GM23338 (cell line): ENCODE measurements at regions not wholly inside any gene's neighbourhood (a gene's known extent, or its start where the extent isn't known, plus 50 kb on each side); places are given as distances from the start of the nearest gene placed in this dataset.

Experiments used
- ATAC-seq: fragments of 200-7000 bp; cut with Tn5 transposase; 3 replicates; pipeline ENCODE4 v1.9.1; 2020
- DNase-seq: peaks from one replicate; pipeline ENCODE4 v3.0.0-alpha.2; 2015; ENCODE audit warnings: low spot score
- H2AFZ ChIP-seq: fragments of 200-600 bp; sonication (generic); 2 replicates; pipeline ENCODE4 v1.8.0; 2016; ENCODE audit warnings: antibody characterized with exemption, mild to moderate bottlenecking, moderate library complexity
- H3F3A ChIP-seq: fragments of 200-600 bp; sonication (generic); replicated peaks from 2 replicates; pipeline ENCODE4 v1.8.0; 2017; ENCODE audit warnings: antibody characterized with exemption, mixed run types, low read depth
- H3K27ac ChIP-seq: fragments of 200-600 bp; sonication (generic); 2 replicates; pipeline ENCODE4 v1.6.1; 2016; ENCODE audit warnings: low read depth
- H3K27me3 ChIP-seq: fragments of 200-600 bp; sonication (generic); 2 replicates; pipeline ENCODE4 v1.8.0; 2016; ENCODE audit warnings: mild to moderate bottlenecking, mixed run types, moderate library complexity; ENCODE audit not compliant: insufficient read depth
- H3K36me3 ChIP-seq: fragments of 200-600 bp; sonication (generic); 2 replicates; pipeline ENCODE4 v1.8.0; 2016; ENCODE audit warnings: mild to moderate bottlenecking; ENCODE audit not compliant: insufficient read depth
- H3K4me1 ChIP-seq: fragments of 200-600 bp; sonication (generic); 2 replicates; pipeline ENCODE4 v1.8.0; 2016; ENCODE audit warnings: mild to moderate bottlenecking, moderate library complexity; ENCODE audit not compliant: insufficient read depth
- H3K4me2 ChIP-seq: fragments of 200-600 bp; sonication (generic); 2 replicates; pipeline ENCODE4 v1.7.1; 2017; ENCODE audit warnings: mixed run types
- H3K4me3 ChIP-seq: fragments of 200-600 bp; sonication (generic); 2 replicates; pipeline ENCODE4 v1.6.1; 2016; ENCODE audit warnings: mixed run types
- H3K79me2 ChIP-seq: fragments of 200-600 bp; sonication (generic); replicated peaks from 2 replicates; pipeline ENCODE4 v1.8.0; 2017; ENCODE audit warnings: mild to moderate bottlenecking; ENCODE audit not compliant: insufficient read depth
- H3K9me2 ChIP-seq: fragments of 200-600 bp; sonication (generic); 2 replicates; pipeline ENCODE4 v1.8.0; 2017; ENCODE audit not compliant: insufficient read depth
- H4K20me1 ChIP-seq: fragments of 200-600 bp; sonication (generic); replicated peaks from 2 replicates; pipeline ENCODE4 v1.8.0; 2017; ENCODE audit warnings: mild to moderate bottlenecking; ENCODE audit not compliant: insufficient read depth
- H3K27ac Mint-ChIP-seq: 2 replicates; pipeline ENCODE4 v1.8.0; 2020; ENCODE audit warnings: inconsistent platforms, mild to moderate bottlenecking, moderate library complexity, mixed read lengths
- H3K27me3 Mint-ChIP-seq: 3 replicates; pipeline ENCODE4 v1.8.0; 2022; ENCODE audit warnings: low read depth, mild to moderate bottlenecking, moderate library complexity, mixed read lengths, inconsistent platforms; ENCODE audit not compliant: insufficient read depth, poor library complexity
- H3K36me3 Mint-ChIP-seq: 3 replicates; pipeline ENCODE4 v1.8.0; 2021; ENCODE audit warnings: low read depth, mild to moderate bottlenecking, inconsistent platforms, moderate library complexity, mixed read lengths
- H3K4me1 Mint-ChIP-seq: 3 replicates; pipeline ENCODE4 v1.8.0; 2020; ENCODE audit warnings: mild to moderate bottlenecking, inconsistent platforms, mixed read lengths
- H3K4me3 Mint-ChIP-seq: 3 replicates; pipeline ENCODE4 v1.8.0; 2021; ENCODE audit warnings: moderate library complexity, mild to moderate bottlenecking, inconsistent platforms, mixed read lengths
- H3K9me3 Mint-ChIP-seq: 3 replicates; pipeline ENCODE4 v1.8.0; 2020; ENCODE audit warnings: moderate library complexity, mild to moderate bottlenecking, inconsistent platforms, mixed read lengths
- CTCF ChIP-seq, 2 experiments: fragments of 200-600 bp in 1 of 2; sonication (generic) in 1 of 2; conservative IDR thresholded peaks; 2 replicates each; pipeline versions ENCODE4 v1.5.1 to v1.6.1; 2016 to 2017; ENCODE audit warnings: antibody characterized with exemption in 2 of 2, low read depth in 2 of 2, mild to moderate bottlenecking in 2 of 2, moderate library complexity in 1 of 2
- ETS1 ChIP-seq: IDR thresholded peaks from 2 replicates; pipeline ENCODE4 v1.6.1; 2016; ENCODE audit warnings: antibody characterized with exemption
- EZH2 ChIP-seq: fragments of 200-600 bp; sonication (generic); IDR thresholded peaks from one replicate; pipeline ENCODE4 v1.8.0; 2017; ENCODE audit warnings: antibody characterized with exemption, mild to moderate bottlenecking, low read depth; ENCODE audit not compliant: unreplicated experiment
- NANOG ChIP-seq: IDR thresholded peaks from 2 replicates; pipeline ENCODE4 v1.6.1; 2016; ENCODE audit warnings: antibody characterized with exemption, borderline replicate concordance
- POLR2AphosphoS5 ChIP-seq: IDR thresholded peaks from 2 replicates; pipeline ENCODE4 v1.6.1; 2016; ENCODE audit warnings: antibody characterized with exemption, low read depth
- REST ChIP-seq: IDR thresholded peaks from one replicate; pipeline ENCODE4 v1.6.1; 2018; ENCODE audit warnings: antibody characterized with exemption; ENCODE audit not compliant: unreplicated experiment
- ZNF114 ChIP-seq: fragments of 250-450 bp; sonication (Bioruptor Pico); IDR thresholded peaks from 2 replicates; pipeline ENCODE4 v1.5.0; 2020; ENCODE audit warnings: mild to moderate bottlenecking, moderate library complexity
- ZNF331 ChIP-seq: fragments of 250-450 bp; sonication (Bioruptor Pico); IDR thresholded peaks from 2 replicates; pipeline ENCODE4 v1.5.0; 2020; ENCODE audit warnings: low read depth, mild to moderate bottlenecking, moderate library complexity
- ZNF462 ChIP-seq: fragments of 250-450 bp; sonication (Bioruptor Pico); IDR thresholded peaks from 2 replicates; pipeline ENCODE4 v1.5.0; 2020; ENCODE audit warnings: mild to moderate bottlenecking, moderate library complexity

- TF ChIP-seq ZNF462 (CRISPR knock-in tag) (no peak), ZNF331 (CRISPR knock-in tag) (no peak), EZH2 (no peak), REST (no peak), NANOG (no peak)
Measured at GRCh38 chr18:68461481-68462018, 253.4 kb downstream of the TMX3 start (continued).

GRCh38 chr18:68459968-68460367 lies 254.9 kb downstream of the TMX3 start:
- no peak overlapping the region for H3K27ac ChIP-seq
- H3K36me3 ChIP-seq: no peaks in the 10 kb centered on the region
- H3K4me3 Mint-ChIP-seq: no peak overlapping the region
- no peaks in the 10 kb centered on the region for H3K79me2 ChIP-seq
- no peak overlapping the region for H3K27ac Mint-ChIP-seq
- H3K4me1 Mint-ChIP-seq: 0 out of 3 replicates have a peak, but pooled peaks cover 2% of the 10 kb centered on the region
- H3K27me3 Mint-ChIP-seq: no peaks in the 10 kb centered on the region
- H3K27me3 ChIP-seq: no peaks in the 10 kb centered on the region
- no peak overlapping the region for H3K4me3 ChIP-seq
- H3F3A ChIP-seq: no peaks in the 10 kb centered on the region
- DNase-seq (no peak), ATAC-seq (no peak)
- H4K20me1 ChIP-seq: no peaks in the 10 kb centered on the region
- H3K36me3 Mint-ChIP-seq: no peaks in the 10 kb centered on the region
- peaks cover 6% of the 10 kb centered on the region for H3K9me2 ChIP-seq
- no peaks in the 10 kb centered on the region for H3K4me1 ChIP-seq
- H3K4me2 ChIP-seq: no peak overlapping the region
- H2AFZ ChIP-seq: no peak overlapping the region
- H3K9me3 Mint-ChIP-seq: no peaks in the 10 kb centered on the region
- TF ChIP-seq ETS1 (no peak), NANOG (no peak), ZNF114 (no peak), CTCF (conservative IDR thresholded peaks at IDR 0.05; ENCODE audit: low read depth in 2 of 2) (no peak), POLR2AphosphoS5 (no peak)
